HAP-1 (cell line): ENCODE measurements at regions not wholly inside any gene's neighbourhood (a gene's known extent, or its start where the extent isn't known, plus 50 kb on each side); places are given as distances from the start of the nearest gene placed in this dataset.
"Not testable (repeated sequence)": the region's sequence is repeated elsewhere in the genome, so short reads cannot be mapped to it uniquely, and the experiment has no call there.

Experiments
- DNase-seq, 2 experiments: peaks; one replicate each; pipeline ENCODE4 v3.0.0-alpha.2; 2016 to 2020; ENCODE audit warnings: low spot score in 2 of 2
- H3K27me3 ChIP-seq: fragments of 250-450 bp; sonication (Bioruptor Pico); 2 replicates; pipeline ENCODE4 v1.5.1; 2020; ENCODE audit warnings: low read depth, mild to moderate bottlenecking, moderate library complexity
- H3K36me3 ChIP-seq: fragments of 250-450 bp; sonication (Bioruptor Pico); replicated peaks from 2 replicates; pipeline ENCODE4 v1.5.1; 2020; ENCODE audit warnings: mild to moderate bottlenecking
- H3K4me1 ChIP-seq: fragments of 250-450 bp; sonication (Bioruptor Pico); 2 replicates; pipeline ENCODE4 v1.5.1; 2020; ENCODE audit warnings: mild to moderate bottlenecking
- H3K4me3 ChIP-seq: fragments of 250-450 bp; sonication (Bioruptor Pico); 2 replicates; pipeline ENCODE4 v1.5.1; 2020; ENCODE audit warnings: mild to moderate bottlenecking, moderate library complexity
- H3K9me3 ChIP-seq: fragments of 250-450 bp; sonication (Bioruptor Pico); 2 replicates; pipeline ENCODE4 v1.5.1; 2020; ENCODE audit warnings: mild to moderate bottlenecking, moderate library complexity
- in situ Hi-C: fragments of 300-500 bp; cut with MboI; formaldehyde crosslinking; loops from 3 replicates; pipeline ENCODE4 v1.14.3; 2020; ENCODE audit warnings: low sequenced_read_pairs, inconsistent platforms, mixed read lengths

DNA sequence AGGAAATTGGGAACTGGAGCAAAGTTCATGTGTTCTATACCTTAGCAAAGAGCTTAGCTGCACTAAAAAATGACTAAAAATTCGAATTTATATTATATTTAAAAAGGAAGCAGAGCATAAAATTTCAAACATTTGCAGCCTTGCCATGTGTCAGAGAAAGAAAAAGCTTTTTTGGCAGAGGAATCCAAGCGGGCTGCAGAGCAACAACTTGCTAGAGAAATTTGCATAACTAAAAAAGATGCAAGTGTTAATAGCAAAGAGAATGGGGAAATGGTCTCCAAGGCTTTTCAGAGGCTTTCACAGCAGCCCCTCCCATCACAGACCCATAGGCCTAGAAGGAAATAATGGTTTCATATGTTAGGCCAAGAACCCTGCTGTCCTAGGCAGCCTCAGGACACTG, 1315.9 kb downstream of the DSC3 start:
- Histone ChIP-seq H3K27me3 (no peaks in the 10 kb centered on the region), H3K36me3 (no peaks in the 10 kb centered on the region), H3K4me1 (no peaks in the 10 kb centered on the region), H3K4me3 (no peak overlapping the region), H3K9me3 (no peaks in the 10 kb centered on the region)
- peak; percentile 18 to 27 for DNase-seq
- in situ Hi-C loops = no loop called here

DNA sequence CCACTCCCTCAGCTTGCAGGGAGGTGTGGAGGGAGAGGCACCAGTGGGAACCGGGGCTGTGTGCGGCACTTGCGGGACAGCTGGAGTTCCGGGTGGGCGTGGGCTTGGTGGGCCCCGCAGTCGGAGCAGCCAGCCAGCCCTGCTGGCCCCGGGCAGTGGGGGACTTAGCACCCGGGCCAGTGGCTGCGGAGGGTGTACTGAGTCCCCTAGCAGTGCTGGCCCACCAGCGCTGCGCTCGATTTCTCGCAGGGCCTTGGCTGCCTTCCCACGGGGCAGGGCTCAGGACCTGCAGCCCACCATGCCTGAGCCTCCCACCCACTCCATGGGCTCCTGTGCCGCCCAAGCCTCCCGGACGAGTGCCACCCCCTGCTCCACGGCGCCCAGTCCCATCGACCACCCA, 1319.1 kb downstream of the DSC3 start:
- H3K4me3 ChIP-seq, H3K27me3 ChIP-seq, H3K4me1 ChIP-seq, DNase-seq, in situ Hi-C loops, H3K9me3 ChIP-seq, H3K36me3 ChIP-seq: not testable (repeated sequence)

DNA sequence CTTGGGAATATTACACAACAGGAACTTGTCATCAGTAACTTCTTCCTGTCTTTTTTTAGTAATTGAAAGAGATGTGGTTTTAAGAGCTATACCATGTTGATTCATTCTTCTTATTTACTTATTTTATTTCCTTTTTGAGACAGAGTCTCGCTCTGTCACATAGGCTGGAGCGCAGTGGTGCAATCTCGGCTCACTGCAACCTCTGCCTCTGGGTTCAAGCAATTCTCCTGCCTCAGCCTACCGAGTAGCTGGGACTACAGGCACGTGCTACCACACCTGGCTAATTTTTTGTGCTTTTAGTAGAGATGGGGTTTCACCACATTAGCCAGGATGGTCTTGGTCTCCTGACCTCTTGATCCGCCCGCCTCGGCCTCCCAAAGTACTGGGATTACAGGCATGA, 1326.6 kb downstream of the DSC3 start:
- in situ Hi-C loops, DNase-seq, H3K27me3 ChIP-seq, H3K4me3 ChIP-seq, H3K36me3 ChIP-seq, H3K9me3 ChIP-seq, H3K4me1 ChIP-seq: not testable (repeated sequence)

DNA sequence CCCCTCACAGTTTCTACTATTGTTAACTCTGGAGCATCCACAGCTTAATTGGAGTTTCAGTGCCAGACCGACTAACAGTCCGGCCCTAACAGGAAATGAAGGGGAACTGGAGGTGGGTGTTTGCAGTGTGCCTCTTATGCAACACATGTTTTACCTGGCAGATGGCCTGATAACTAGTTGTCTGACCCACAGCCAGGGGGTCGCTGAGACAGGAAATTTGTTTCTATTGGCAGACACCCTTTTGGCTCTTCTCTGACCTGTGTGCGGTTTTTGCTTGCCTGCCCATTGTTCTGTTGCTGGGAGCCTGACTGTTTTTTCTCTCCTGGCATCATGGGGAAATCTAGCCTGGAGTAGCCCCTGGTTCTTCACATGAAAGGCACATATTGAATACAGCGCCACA, 1329.8 kb downstream of the DSC3 start:
- no peaks in the 10 kb centered on the region for H3K36me3 ChIP-seq
- no peaks in the 10 kb centered on the region; the same call in 1 of the 2 replicates for H3K4me1 ChIP-seq
- no peak for DNase-seq
- in situ Hi-C loops = no loop called here
- H3K9me3 ChIP-seq = no peaks in the 10 kb centered on the region
- no peaks in the 10 kb centered on the region for H3K27me3 ChIP-seq
- H3K4me3 ChIP-seq = no peak overlapping the region

DNA sequence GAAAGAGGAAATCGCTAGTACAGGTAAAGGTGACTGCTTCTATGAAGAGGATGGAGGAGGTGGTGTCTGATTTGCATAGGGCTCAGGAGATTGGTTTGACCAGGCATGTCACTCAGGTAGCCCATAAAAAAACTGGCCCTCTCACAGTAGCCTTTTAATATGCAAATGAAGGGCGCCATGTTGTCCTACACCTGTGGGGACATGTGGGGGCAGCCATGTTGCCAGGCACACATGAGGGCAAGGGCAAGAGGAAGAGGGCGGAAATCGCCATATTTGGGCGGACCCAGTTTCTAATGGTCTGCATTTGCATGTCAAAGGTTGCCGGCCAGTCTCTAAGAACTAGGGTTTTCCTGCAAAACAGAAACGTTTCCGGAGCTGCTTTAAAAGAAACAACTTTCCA, 1330.6 kb downstream of the DSC3 start:
- no peaks in the 10 kb centered on the region; the same call in 1 of the 2 replicates for H3K4me1 ChIP-seq
- no peaks in the 10 kb centered on the region for H3K36me3 ChIP-seq
- H3K4me3 ChIP-seq = no peak overlapping the region
- no peaks in the 10 kb centered on the region for H3K9me3 ChIP-seq
- DNase-seq = peak in 1 of 2 experiments; percentile 25
- in situ Hi-C loops = no loop called here
- H3K27me3 ChIP-seq = no peaks in the 10 kb centered on the region

DNA sequence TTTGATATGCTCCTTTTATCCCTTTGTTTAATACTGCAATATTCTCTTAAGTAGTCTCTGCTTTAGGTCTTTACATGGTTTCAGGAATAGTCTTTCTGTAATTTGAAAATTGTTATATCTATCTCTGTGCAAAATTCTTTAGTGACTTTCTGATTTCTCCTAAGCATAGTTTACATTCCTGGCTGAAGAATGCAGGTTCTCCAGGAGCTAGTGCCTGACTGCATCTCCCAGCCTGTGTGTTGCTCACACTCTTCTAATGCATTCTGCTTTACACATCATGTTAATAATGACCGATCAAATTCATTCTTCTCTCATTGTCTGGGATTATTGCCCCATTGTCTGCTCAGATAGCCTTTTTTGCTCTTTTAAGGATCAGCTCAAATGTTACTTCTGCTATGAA, 1349.2 kb downstream of the DSC3 start:
- Histone ChIP-seq H3K9me3 (no peaks in the 10 kb centered on the region), H3K4me3 (no peak overlapping the region), H3K36me3 (no peaks in the 10 kb centered on the region), H3K4me1 (no peaks in the 10 kb centered on the region), H3K27me3 (peaks cover 2% of the 10 kb centered on the region; the same call in 1 of the 2 replicates)
- DNase-seq = no peak
- in situ Hi-C loops = no loop called here

DNA sequence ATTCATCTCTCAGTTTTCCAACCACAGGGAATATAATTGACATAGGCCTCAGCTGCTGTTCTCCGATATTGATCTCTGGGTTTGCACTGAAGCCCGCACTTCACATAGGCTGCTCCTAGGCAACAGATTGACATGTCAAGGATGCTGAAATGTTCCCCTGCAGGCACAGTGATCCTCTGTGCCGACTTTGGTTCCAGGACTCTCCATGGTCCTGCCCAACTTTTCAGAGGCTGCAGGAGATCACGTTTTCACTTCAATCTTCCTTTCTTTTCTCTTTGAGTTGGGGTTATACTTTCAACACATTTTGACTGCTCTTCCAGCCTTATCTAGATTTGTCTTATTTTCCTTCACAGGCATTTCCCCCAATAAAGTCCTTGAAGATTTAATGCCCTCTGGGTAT, 1361.0 kb downstream of the DSC3 start:
- Histone ChIP-seq H3K36me3 (no peaks in the 10 kb centered on the region), H3K27me3 (no peaks in the 10 kb centered on the region), H3K4me3 (no peak overlapping the region), H3K9me3 (no peaks in the 10 kb centered on the region), H3K4me1 (no peaks in the 10 kb centered on the region)
- no peak for DNase-seq
- in situ Hi-C loops = no loop called here

DNA sequence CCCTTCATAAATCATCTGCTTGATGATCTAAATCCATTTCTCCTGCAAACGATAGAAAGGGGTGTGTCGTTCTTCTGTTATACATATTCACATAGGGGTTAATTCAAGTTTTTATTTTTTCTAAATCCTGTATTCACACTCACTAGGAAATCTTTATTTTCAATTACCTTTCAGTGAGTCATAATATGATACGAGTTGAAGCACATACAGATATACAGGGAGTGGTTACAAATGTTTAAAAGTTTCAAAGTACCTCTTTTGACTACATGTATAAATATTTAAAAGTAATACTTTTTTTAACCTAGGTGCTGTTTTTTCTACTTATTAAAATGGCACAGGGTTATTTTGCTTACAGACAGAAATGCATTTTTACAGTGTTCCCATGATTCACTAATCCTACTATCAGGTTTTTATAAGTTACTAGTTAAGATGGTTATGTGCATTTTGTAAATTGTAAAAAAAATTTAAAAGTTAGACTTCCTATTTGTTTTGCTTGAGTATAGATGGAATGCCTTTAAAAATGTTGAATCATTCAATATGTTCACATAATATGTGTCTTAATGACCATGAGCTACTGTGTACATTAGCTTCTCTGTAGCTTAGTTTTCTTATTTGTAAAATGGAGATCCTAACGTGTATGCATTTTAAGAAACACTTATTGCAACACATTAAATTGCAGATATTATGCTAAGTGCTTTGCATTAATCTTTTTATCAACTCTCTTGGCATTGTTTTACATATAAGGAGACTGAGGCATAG, 1378.1 kb downstream of the DSC3 start:
- Histone ChIP-seq H3K4me1 (no peaks in the 10 kb centered on the region), H3K9me3 (no peaks in the 10 kb centered on the region), H3K27me3 (no peaks in the 10 kb centered on the region), H3K36me3 (no peaks in the 10 kb centered on the region), H3K4me3 (no peak overlapping the region)
- in situ Hi-C loops = no loop called here
- no peak for DNase-seq

DNA sequence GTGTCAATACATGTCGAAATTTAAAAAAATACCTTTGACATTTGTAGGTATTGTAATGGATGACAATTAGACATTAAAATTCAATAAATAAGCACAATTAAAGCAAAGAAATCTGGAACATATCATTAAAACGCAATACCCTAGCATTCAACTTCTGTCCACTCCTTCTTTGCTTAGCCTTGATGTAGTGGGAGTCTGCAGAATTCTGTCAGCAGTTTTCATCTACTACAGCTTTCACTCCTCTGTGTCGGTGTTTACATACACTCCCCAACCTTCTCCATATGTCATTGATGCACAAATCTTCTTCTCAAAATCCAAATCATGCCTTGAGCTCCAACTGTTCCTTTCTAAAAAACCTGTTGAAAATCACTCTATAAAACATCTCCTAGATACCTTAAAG, 1380.6 kb downstream of the DSC3 start:
- Histone ChIP-seq H3K4me3 (no peak overlapping the region), H3K4me1 (no peaks in the 10 kb centered on the region), H3K9me3 (no peaks in the 10 kb centered on the region), H3K36me3 (no peaks in the 10 kb centered on the region), H3K27me3 (no peaks in the 10 kb centered on the region)
- in situ Hi-C loops = no loop called here
- DNase-seq = no peak

DNA sequence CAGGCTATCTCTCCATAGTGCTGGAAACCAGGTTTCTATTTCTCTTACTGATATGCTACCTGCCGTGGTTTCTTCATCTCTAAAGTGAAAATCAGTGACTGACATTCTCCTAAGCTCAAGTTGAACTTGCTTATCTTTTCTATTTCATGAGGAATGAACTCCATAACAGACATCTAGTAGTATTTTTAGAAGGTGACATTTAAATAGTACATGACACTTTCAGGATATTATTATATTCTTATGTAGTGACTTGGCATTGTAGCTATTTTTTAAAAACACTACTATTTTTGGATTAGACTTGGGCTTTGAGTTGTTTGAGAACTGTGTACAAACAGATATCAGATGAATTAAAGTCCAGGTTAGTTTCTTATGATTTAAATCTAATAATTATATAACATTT, 1381.8 kb downstream of the DSC3 start:
- no peaks in the 10 kb centered on the region for H3K9me3 ChIP-seq
- no peaks in the 10 kb centered on the region for H3K4me1 ChIP-seq
- H3K4me3 ChIP-seq = no peak overlapping the region
- H3K27me3 ChIP-seq = no peaks in the 10 kb centered on the region
- in situ Hi-C loops = no loop called here
- H3K36me3 ChIP-seq = no peaks in the 10 kb centered on the region
- no peak for DNase-seq

DNA sequence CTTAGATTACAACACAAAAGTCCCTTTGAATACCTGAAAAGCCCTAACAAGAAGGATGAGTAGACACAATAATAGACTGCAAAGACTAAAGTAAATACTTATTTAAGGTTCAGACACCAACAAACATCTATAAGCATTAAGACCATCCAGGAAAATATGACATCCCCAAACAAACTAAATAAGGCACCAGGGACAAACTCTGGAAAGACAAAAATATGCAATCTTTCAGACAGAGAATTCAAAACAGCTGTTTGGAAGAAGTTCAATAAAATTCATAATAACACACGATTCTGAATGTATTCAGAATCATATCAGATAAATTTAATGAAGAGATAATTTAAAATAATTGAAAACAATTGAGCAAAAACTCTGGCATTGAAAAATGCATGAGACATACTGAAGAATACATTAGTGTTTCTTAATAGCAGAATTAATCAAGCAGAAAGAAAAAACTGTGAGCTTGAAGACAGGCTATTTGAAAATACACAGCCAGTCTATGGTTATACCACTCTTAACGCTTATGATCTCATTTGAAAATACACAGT, 1388.8 kb downstream of the DSC3 start:
- Histone ChIP-seq H3K4me1 (no peaks in the 10 kb centered on the region), H3K36me3 (no peaks in the 10 kb centered on the region), H3K27me3 (no peaks in the 10 kb centered on the region), H3K4me3 (no peak overlapping the region), H3K9me3 (no peaks in the 10 kb centered on the region)
- in situ Hi-C loops = no loop called here
- no peak for DNase-seq

DNA sequence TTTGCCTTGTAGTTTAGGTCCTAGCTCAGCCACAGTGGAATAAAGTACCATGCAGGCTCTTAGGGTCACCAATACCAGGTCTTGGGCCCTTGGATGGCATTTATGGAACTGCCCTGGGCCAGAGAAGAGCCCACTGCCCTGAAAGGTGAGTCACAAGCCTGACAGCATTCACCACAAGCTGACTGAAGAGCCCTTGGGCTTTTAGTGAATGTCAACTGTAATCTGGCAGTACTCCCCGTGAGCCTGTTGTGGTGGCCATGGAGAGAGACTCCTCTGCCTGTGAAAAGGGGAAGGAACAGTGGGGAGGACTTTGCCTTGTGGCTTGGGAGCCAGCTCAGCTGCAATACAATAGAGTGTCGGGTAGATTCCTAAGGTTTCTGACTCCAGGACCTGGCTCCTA, 1389.7 kb downstream of the DSC3 start:
- Histone ChIP-seq H3K4me3 (no peak overlapping the region), H3K9me3 (no peaks in the 10 kb centered on the region), H3K36me3 (no peaks in the 10 kb centered on the region), H3K4me1 (no peaks in the 10 kb centered on the region), H3K27me3 (no peaks in the 10 kb centered on the region)
- DNase-seq = no peak
- in situ Hi-C loops = no loop called here

DNA sequence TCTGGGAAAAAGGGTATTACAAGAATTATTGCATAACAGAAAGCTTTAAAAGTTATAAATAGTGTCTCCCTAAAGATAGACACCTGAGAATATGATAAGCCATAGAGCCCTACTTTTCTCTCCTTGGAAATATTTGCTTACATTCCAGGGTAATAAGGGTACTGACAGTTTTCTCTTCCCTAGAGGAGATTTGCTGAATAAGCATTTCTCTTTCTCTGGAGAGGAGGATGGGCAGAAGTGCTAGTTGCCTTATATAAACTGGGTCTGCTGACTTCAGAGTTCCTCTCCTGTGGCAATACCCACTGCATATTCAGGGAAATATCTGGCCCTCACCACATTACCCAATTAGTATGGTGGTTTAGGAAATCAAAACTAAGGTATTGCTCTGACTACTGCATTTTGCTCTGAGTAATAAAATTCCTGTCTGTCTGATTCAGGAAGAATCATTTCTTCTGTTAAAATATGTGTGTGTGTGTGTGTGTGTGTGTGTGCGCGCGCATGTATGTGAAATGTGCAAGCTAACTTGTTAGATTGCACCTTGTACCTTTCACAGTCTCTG, 1391.3 kb downstream of the DSC3 start:
- no peaks in the 10 kb centered on the region for H3K27me3 ChIP-seq
- no peak overlapping the region for H3K4me3 ChIP-seq
- no peak for DNase-seq
- in situ Hi-C loops = no loop called here
- no peaks in the 10 kb centered on the region for H3K4me1 ChIP-seq
- no peaks in the 10 kb centered on the region for H3K9me3 ChIP-seq
- H3K36me3 ChIP-seq = no peaks in the 10 kb centered on the region

DNA sequence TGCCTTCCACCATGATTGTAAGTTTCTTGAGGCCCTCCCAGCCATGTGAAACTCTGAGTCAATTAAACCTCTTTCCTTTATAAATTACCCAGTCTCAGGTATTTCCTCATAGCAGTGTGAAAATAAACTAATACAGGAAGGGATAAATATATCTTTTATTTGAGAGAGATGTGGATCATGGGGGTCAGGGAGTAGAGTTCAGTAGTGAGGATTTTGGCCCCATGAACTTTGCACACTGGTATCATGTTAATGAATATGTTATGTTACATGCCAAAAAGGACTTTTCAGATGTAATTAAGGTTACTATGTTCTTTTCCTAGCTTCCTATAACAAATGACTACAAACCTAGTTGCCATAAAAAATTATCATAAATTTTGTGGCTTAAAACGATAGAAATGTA, 1393.7 kb downstream of the DSC3 start:
- H3K27me3 ChIP-seq = no peaks in the 10 kb centered on the region
- no peak overlapping the region for H3K4me3 ChIP-seq
- no peaks in the 10 kb centered on the region for H3K9me3 ChIP-seq
- DNase-seq = no peak
- no peaks in the 10 kb centered on the region for H3K4me1 ChIP-seq
- no peaks in the 10 kb centered on the region for H3K36me3 ChIP-seq
- in situ Hi-C loops = no loop called here
